HG02885 (cell line): ENCODE measurements at regions not wholly inside any gene's neighbourhood (a gene's known extent, or its start where the extent isn't known, plus 50 kb on each side); places are given as distances from the start of the nearest gene placed in this dataset.
"Not testable (repeated sequence)": the region's sequence is repeated elsewhere in the genome, so short reads cannot be mapped to it uniquely, and the experiment has no call there.

ENCODE experiments used
- ATAC-seq: cut with Tn5 transposase; IDR thresholded peaks from one replicate; pipeline ENCODE4 v1.9.1; 2021; ENCODE audit warnings: mild to moderate bottlenecking; ENCODE audit not compliant: unreplicated experiment, poor library complexity

DNA sequence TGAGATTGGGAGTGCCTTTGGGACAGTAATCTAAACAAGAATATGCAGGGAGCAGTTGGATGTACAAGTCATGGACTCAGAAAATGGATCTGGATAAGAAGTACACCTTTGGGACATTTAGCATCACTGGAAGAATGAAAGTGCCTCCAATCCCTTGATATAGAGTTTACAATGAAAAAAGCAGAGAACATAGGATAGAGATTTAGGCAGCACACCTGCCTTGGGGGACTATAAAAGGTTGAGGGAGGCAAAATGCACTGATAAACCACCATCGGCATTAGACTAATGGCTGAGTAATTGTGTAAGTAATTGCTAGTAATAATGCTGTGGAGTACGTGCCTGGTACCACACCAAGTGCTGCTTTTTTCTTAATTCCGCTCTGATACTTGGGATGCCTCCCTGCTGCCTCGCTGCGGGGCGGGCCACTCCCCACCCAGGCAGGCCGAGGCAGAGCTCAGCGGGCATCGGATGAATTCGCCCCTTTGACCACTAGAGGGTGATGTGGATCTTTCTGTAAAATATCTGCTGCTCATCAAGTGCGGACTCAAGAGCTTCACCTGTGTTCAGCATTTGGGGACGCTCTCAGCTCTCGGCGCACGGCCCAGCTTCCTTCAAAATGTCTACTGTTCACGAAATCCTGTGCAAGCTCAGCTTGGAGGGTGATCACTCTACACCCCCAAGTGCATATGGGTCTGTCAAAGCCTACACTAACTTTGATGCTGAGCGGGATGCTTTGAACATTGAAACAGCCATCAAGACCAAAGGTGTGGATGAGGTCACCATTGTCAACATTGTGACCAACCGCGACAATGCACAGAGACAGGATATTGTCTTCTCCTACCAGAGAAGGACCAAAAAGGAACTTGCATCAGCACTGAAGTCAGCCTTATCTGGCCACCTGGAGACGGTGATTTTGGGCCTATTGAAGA lies 99.9 kb downstream of the ANKRD18B start:
- ATAC-seq: peak; percentile 82

DNA sequence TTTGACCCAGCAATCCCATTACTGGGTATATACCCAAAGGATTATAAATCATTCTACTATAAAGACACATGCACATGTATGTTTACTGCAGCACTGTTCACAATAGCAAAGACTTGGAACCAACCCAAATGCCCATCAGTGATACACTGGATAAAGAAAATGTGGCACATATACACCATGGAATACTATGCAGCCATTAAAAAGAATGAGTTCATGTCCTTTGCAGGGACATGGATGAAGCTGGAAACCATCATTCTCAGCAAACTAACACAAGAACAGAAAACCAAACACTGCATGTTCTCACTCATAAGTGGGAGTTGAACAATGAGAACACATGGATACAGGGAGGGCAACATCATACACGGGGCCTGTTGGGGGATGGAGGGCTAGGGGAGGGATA lies 104.3 kb downstream of the ANKRD18B start:
- ATAC-seq: not testable (repeated sequence)

DNA sequence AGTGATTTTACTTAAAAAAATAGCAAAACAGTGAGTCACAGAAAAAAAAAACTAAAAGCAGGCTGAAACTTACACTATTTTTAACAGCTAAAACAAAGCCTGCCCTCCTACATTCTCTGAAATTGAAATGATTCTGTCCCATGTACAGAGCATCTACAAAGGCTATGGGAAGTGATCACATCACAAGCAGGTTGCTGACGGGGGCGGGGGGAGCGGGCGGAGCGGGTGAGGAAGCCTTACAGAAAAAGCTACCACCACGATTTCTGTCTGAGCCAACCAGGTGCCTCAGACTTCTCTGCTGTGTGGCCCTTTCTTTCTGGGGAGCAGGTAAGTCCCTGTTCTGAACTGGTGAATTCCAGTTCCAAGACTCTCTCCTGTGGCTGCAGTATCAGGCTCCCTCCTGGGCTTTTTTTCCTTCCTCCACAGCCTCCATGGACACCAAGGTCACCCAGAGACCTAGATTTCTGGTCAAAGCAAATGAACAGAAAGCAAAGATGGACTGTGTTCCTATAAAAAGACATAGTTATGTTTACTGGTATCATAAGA lies 104.9 kb downstream of the ANKRD18B start:
- no peak for ATAC-seq

DNA sequence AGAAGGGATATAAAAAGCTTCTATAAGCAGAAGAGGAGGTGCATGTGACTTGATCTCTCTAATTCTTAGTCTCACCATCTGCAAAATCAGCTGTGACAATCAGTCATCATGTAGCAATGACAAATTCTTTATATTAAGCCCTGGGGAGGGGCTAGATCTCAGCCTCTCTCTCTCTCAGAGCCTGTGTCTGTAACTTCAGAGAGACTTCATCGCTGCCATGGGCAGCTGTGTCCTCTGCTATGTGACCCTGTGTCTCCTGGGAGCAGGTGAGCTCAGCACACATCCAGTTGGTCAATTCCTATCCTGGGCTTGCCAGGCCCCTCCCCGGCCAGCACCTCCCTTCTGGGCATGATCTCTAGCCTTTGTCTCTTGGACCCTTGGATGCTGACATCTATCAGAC lies 109.6 kb downstream of the ANKRD18B start:
- ATAC-seq: no peak

DNA sequence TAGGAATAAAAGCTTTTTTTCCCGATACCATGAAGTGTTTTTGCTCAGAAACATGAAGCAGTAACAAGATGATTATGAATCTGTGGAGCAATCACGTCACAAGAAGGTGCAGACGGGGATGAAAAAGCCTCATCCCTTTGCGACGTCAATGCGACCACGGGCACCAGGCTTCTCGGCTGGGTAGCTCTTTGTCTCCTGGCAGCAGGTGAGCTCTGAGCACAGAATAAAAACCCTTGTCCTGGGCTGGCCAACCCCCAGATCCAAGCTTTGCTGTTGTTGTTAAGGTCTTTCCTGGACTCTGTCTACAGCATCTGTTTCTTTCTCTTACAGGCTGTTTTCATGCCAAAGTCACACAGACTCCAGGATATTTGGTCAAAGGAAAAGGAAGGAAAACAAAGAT lies 113.8 kb downstream of the ANKRD18B start:
- ATAC-seq: no peak

DNA sequence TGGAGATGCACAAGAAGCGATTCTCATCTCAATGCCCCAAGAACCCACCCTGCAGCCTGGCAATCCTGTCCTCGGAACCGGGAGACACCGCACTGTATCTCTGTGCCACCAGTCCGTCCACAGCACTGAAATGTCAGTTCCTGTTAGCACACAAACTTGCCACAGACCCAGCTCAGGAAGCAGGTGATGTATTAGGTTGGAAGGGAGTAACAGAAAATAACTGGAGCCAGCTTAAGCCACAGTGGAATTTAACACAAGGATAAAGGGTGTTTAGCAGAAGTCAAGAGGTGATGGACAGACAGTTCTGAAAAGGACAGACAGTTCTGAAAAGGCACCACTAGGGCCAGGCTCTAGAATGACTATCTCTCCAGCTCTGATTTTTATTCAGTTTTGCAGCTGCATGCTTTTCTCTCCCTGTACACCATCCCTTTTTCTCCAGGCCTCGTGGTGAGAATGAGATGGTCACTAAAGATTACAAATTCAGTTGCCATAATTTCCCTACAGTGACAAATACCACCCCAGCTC lies 114.4 kb downstream of the ANKRD18B start:
- no peak for ATAC-seq

DNA sequence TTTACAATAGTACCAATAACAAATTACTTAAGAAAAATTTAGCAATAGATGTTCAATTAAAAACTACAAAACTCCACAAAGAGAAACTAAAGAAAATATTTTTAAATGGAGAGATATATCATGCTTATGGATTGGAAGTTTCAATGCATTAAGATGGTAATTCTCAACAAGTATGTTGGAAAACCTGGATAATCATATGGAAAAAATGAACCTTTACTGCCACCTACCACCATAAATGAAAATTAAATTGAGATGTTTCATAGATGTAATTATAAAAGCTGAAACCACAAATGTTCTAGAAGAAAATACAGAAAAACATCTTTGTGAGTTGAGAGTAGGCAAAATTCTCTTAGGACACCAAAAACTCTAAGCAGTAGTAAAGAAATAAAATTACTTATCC lies 121.7 kb downstream of the ANKRD18B start:
- ATAC-seq: no peak

DNA sequence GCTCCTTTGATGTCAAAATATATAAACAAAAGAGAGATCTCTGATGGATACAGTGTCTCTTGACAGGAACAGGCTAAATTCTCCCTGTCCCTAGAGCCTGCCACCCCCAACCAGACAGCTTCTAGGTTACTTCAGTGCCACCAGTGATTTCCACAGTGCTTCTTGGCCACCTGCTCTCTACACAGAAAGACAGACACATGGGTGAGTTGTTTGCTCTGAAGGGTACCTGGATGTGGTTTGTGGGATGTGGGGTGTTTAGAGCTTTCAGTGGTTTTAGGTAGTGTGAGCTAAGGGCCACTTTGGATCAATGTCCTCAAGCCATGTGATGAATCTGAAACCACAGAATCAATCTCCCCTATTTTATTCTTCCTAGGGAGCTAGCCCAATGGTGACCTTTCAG lies 125.4 kb downstream of the ANKRD18B start:
- ATAC-seq: no peak

DNA sequence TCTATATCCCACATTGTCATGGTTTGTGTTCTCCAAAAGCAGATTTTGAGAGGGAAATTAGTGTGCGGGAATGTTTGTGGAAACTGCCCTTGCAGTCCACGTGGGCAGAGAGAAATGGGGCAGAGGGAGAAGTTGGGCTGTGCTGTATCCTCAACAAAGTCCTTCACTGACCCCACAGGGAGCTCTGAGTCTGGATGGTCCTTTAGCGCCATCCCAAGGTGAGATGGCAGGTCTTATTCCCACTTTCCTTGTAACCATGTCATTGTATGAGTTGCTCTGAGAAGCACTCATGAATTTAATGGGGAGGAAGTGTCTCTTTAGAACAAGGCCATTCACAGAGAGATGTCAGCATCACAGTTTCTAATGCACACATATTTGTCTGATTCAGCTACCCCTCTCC lies 127.1 kb downstream of the ANKRD18B start:
- ATAC-seq: no peak

DNA sequence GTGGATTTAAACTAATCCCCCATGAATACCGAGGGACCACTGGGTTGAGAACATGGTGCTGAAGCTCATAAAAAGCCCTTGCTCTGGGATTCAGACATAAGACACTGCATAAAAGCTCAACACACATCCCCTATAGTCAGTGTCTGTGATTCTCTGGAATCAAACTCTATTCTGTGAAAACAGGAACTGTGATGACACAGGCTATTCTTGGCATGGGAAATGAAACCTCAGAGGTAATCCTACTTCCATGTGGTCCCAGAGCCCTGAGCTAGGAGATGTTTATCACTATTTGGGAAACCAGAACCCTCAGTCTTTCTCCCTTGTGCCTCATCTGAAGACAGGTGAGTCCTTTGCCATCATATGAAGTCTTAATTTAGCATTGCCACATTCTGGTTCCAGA lies 135.4 kb upstream of the PRSS3 start:
- no peak for ATAC-seq

DNA sequence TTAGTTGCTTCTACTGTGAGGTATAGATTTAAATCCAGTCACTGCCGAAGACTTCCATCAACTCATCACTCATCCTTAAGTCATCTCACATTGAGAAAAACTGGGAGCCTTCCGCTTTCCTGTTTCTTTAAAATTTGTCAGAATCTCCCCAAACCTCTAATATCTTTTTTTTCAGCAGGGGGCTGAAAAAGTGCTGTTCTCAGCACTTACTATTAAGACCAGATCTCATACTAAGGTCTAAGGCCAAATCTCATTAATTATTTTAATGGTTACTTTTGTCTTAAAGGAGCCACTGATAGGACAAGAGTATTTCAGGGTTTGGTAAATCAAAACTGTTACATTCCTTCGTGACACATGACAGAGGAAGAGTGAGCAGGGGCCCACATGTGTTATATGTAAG lies 134.6 kb upstream of the PRSS3 start:
- ATAC-seq: no peak

DNA sequence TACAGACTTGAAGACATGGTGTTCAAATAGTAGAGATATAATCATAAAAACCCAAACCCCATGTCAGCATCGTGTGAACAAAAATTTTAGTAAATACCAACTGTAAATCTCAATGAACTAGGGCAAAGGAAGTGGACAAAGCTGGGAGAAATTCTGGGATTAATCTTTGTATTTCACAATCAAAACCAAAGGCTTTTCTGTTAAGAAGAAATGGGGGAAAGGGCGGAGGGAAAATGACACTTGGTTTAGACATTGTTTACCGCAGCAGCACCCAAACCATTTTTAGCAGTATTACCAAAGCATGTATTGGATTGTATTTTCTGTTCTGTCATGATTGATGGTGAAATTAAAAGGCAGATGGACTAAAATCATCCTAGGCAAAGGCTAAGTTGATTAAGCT lies 134.2 kb upstream of the PRSS3 start:
- no peak for ATAC-seq

DNA sequence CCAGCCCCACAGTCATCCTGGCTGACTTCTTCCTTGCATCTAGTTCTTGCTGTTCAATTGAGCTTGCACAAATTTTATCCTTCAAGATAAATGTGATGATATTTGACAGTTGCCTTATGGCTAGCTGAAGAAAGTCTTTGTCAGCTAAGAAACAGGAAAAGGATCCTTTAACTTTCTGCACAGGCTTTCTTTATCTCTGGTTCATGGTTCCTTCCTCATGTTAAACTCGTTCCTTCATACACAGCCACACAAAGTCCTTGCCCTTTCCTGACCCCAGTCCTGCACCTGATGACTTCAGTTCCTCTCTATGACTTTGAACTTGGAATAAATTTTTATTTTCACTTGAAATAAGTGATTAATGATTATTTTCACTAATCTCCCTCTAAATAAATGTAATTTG lies 132.5 kb upstream of the PRSS3 start:
- no peak for ATAC-seq

DNA sequence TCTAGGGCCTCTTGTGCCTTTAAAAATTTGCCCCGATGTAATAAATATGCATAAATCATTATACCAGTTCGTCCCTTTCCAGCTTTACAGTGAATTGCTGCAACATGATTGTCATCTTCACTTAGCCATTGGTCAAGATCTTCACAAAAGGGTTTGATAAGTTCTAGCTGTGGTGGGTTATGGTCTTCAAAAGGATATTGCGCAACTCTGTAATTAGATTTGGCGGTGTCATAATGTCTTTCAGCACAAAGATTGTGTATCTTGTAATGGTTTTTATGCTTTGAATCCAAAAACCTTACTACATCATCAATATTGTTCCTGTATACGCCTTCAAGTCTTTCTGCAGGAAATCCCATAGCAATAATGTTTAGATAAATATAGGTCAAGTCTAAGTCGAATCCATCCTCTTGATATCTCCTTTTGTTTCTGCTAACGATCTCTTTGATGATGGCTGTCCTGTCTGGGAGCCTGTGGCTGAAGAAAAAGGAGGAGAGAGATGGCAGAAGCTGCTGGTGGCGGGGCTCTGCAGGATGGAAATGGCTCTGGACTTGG lies 119.1 kb upstream of the PRSS3 start:
- ATAC-seq: not testable (repeated sequence)

DNA sequence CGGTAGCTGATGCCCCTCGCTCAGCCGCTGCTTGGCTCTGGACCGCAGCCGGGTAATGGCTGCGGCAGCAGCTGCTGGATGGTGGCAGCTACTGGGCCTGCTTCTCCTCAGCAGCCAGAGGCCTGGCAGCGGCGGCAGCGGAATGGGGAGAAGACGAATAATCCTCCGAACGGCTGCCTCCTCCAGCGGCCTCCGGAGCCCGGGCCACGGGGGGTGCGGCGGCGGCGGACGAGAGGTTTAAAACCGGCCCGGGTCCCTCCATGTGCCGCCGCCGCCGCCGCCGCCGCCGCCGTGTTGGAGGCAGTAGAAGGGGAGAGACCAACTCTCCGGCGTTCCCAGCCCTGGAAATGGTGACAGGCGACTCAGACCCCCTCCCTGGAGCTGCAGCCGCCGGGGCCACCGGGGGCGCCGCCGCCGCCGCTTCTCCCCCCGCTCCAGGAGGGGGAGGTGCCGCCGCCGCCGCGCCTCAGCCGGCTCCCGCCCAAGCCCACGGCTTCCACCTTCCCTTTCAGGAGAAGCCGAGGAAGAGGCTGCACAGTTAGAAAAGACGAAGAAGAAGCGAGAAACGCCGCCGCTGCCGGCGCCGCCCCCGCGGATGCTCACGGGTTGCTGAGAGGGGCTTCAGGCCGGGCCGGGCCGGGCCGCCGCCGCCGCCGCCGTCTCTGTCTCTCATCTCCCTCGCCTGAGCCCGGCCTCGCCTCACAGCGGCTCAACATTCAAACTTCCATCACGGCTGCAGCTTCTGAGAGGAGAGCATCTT lies 118.4 kb upstream of the PRSS3 start:
- ATAC-seq: no peak

DNA sequence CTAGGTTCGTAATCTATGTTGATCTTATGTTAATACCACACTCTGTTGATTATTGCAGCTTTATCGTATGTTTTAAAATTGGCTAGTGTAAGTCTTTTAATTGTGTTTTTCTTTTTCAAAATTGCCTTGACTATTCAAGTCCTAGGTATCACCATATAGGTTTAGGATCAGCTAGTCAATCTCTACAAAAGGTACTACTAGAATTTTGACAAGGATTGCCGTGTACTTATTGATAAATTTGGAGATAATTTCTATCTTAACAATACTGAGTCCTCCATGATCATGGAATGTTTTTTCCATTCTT lies 117.9 kb upstream of the PRSS3 start:
- no peak for ATAC-seq

DNA sequence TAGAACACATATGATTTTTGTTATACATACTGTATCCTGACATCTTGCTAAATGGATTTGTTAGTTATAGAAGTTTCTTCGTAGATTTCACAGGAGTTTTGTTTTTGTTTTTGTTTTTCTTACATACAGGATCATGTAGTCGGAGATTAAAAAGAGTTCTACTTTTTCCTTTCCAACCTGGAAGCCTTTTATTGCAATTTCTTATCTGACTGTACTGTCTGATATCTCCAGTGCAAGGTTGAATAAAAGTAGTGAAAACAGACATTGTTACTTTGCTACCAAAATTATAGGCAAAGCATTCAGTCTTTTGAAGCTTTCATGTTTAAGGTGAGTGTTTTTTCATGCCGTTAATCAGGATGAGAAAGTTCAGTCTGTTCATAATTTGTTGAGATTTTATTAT lies 117.4 kb upstream of the PRSS3 start:
- ATAC-seq: no peak

DNA sequence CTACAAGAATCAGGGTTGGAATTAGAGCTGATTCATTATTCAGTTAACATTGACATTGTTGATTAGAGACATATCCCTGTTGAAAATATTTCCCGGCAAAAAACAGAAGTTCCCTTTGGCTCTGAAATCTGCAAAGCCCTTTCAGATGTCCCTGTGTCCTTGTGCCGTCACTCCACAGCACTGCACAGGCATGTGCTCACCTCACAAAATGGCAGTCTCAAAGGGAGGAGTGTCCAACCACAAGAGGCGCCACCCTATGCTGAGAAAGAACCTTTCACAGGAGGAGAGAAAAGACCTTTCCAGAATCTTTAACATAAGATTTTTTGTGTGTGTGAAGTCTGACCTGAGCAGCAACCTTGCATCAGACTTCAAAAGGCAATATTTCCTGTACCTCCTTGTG lies 112.8 kb upstream of the PRSS3 start:
- no peak for ATAC-seq

DNA sequence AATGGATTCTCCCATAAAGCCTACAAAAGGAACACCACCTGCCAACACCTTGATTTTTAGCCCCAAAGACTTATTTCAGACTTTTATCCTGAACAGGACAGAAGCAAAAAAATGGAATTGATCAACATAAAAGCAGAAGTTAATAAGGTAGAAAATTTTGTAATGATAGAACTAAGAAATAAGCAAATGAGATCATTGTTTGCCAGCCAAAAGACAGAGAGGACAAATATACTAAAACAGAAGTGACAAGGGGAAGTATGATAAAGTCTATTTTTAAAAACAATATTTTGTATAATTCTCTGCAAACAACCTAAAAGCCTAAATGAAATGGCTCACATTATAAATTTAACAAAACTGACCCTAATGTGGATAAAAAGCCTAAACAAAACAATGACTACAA lies 110.5 kb upstream of the PRSS3 start:
- no peak for ATAC-seq

DNA sequence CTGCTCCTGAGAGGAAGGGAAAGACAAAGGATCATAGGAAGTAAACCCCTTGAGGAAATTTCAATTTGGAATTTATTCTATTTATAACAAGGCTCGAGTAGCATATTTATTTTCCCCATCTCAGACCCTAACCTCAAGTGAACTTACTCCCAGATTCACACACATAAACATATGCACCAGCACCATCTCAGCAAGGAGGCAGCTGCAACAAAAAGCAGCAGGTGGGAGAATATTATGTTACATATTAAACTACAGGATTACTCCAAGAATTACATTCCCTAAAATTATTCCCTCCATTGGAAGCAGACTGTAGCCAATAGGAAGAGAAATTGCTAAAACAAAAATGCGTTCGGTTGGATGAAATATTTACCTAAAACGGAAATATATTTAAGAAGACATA lies 108.4 kb upstream of the PRSS3 start:
- ATAC-seq: no peak

DNA sequence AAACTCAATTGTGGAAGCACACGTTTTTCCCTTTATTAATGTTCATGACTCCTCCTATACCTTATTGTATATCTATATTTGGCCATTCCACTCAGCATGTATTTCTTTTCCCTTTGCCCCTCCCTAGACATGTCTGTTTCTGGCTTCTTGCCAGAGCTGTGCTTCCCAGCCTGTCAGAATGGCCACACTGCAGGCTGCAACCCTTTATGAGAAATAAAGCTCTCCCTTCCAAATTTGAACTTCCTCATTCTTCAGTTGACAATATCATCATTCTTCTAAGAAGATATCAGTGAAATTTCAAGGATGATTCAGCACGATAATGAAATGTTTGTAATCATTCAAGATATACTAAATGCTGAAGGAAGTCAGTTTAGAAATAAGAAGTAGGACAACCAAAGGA lies 107.6 kb upstream of the PRSS3 start:
- ATAC-seq: no peak
